K562 (cell line): ENCODE measurements at regions not wholly inside any gene's neighbourhood (a gene's known extent, or its start where the extent isn't known, plus 50 kb on each side); places are given as distances from the start of the nearest gene placed in this dataset.

Experiments used
- ATAC-seq: fragments of 200-7000 bp; cut with Tn5 transposase; 3 replicates; pipeline ENCODE4 v1.9.1; 2020; ENCODE audit warnings: moderate library complexity
- BruUV-seq: library from RNA; stranded (reverse); fragments of 400-500 nt; replicated peaks from 2 replicates; lab custom pipeline; 2021; lab: Mats Ljungman, UMichigan
- CTCF ChIA-PET: fragments of 300-600 bp; formaldehyde crosslinking; extraction: SDS; loops from one replicate; lab custom pipeline; 2021; ENCODE audit warnings: low intra/inter-chr PET ratio; lab: Yijun Ruan, JAX
- POLR2A ChIA-PET: fragments of 300-600, 350-650 bp; sonication (Branson Sonifier 250); formaldehyde crosslinking; extraction: SDS; loops from one replicate; lab custom pipeline; 2021; ENCODE audit warnings: antibody characterized with exemption, inconsistent platforms; lab: Yijun Ruan, JAX
- DNase-seq, 4 experiments: peaks; one replicate each; pipeline versions ENCODE4 v3.0.0 to v3.0.0-alpha.2; 2011 to 2018; ENCODE audit warnings: low spot score in 3 of 4, mixed read lengths in 3 of 4; ENCODE audit errors: extremely low read depth in 1 of 4
- FAIRE-seq: peaks from 2 replicates; lab custom pipeline; 2011; peaks lifted over from hg19 to GRCh38; lab: Jason Lieb, UNC
- H2AFZ ChIP-seq: 2 replicates; pipeline ENCODE4 v1.6.0; 2011; ENCODE audit warnings: low read depth, low read length, control low read depth, inconsistent platforms
- H3K27ac ChIP-seq: fragments of 200-600 bp; 3 replicates; pipeline ENCODE4 v1.8.0; 2011; ENCODE audit warnings: low read depth, mild to moderate bottlenecking, control low read depth, inconsistent platforms, low read length, moderate library complexity, mixed read lengths; ENCODE audit errors: extremely low read depth
- H3K27me3 ChIP-seq, 2 experiments: fragments of 300-600 bp in 1 of 2; 2 replicates in 1 of 2; 3 replicates in 1 of 2; pipeline versions ENCODE4 v1.6.0 to v1.8.0; 2011; ENCODE audit warnings: inconsistent platforms in 2 of 2, low read length in 2 of 2, mild to moderate bottlenecking in 1 of 2, mixed read lengths in 1 of 2, moderate library complexity in 1 of 2; ENCODE audit not compliant: control insufficient read depth in 2 of 2, insufficient read depth in 2 of 2
- H3K36me3 ChIP-seq: fragments of 300-600 bp; 3 replicates; pipeline ENCODE4 v1.8.0; 2011; ENCODE audit warnings: mild to moderate bottlenecking, low read length, inconsistent platforms; ENCODE audit not compliant: control insufficient read depth, insufficient read depth
- H3K4me1 ChIP-seq, 2 experiments: fragments of 200-600 bp in 1 of 2; replicated peaks in 1 of 2; 2 replicates in 1 of 2; 3 replicates in 1 of 2; pipeline versions ENCODE4 v1.5.1 to v1.8.0; 2011; ENCODE audit warnings: inconsistent platforms in 2 of 2, low read length in 2 of 2, mild to moderate bottlenecking in 1 of 2, mixed read lengths in 1 of 2, moderate library complexity in 1 of 2; ENCODE audit not compliant: control insufficient read depth in 2 of 2, insufficient read depth in 2 of 2
- H3K4me2 ChIP-seq: 2 replicates; pipeline ENCODE4 v1.6.1; 2011; ENCODE audit warnings: low read length, control low read depth, inconsistent platforms, mixed read lengths; ENCODE audit not compliant: insufficient read depth
- H3K4me3 ChIP-seq: fragments of 200-600 bp; sonication (generic), shearing (Covaris generic); 2 replicates; pipeline ENCODE4 v1.5.1; 2016; ENCODE audit warnings: control low read depth, inconsistent platforms
- H3K79me2 ChIP-seq: fragments of 200-600 bp; 3 replicates; pipeline ENCODE4 v1.8.0; 2011; ENCODE audit warnings: low read length, inconsistent platforms; ENCODE audit not compliant: control insufficient read depth, insufficient read depth
- H3K9ac ChIP-seq, 2 experiments: 2 replicates each; pipeline versions ENCODE4 v1.6.0 to v1.6.1; 2011; ENCODE audit warnings: low read depth in 2 of 2, low read length in 2 of 2, control low read depth in 1 of 2, inconsistent platforms in 1 of 2, mild to moderate bottlenecking in 1 of 2, mixed read lengths in 1 of 2; ENCODE audit not compliant: insufficient read depth in 1 of 2
- H3K9me1 ChIP-seq: one replicate; pipeline ENCODE4 v1.6.0; 2011; ENCODE audit warnings: inconsistent platforms, mild to moderate bottlenecking, low read length, moderate library complexity; ENCODE audit not compliant: control insufficient read depth, insufficient read depth
- H3K9me3 ChIP-seq: replicated peaks from 2 replicates; pipeline ENCODE4 v1.5.1; 2011; ENCODE audit warnings: low read depth, low read length, inconsistent platforms; ENCODE audit not compliant: control insufficient read depth, insufficient read depth
- H4K20me1 ChIP-seq: replicated peaks from 2 replicates; pipeline ENCODE4 v1.6.1; 2011; ENCODE audit warnings: low read length, inconsistent platforms, mixed read lengths; ENCODE audit not compliant: control insufficient read depth, insufficient read depth
- ARHGAP35 ChIP-seq: fragments of 450-650 bp; IDR thresholded peaks from 2 replicates; pipeline ENCODE4 v1.6.1; 2018; ENCODE audit not compliant: partially characterized antibody
- ATF4 ChIP-seq: fragments of 450-650 bp; formaldehyde crosslinking; IDR thresholded peaks from 2 replicates; pipeline ENCODE4 v1.4.0; 2022; ENCODE audit warnings: mild to moderate bottlenecking, moderate library complexity
- BACH1 ChIP-seq: fragments of 200-800 bp; sonication (Bioruptor generic); IDR thresholded peaks from 2 replicates; pipeline ENCODE4 v1.6.1; 2016; ENCODE audit warnings: missing genetic modification characterization, missing compliant biosample characterization
- EGR1 ChIP-seq: fragments of 450-650 bp; conservative IDR thresholded peaks from 2 replicates; pipeline ENCODE4 v1.6.1; 2017; ENCODE audit warnings: mild to moderate bottlenecking
- EP400 ChIP-seq: fragments of 450-650 bp; IDR thresholded peaks from 2 replicates; pipeline ENCODE4 v1.6.1; 2017; ENCODE audit warnings: antibody characterized with exemption, mild to moderate bottlenecking, moderate library complexity
- ETS2 ChIP-seq: IDR thresholded peaks from 2 replicates; pipeline ENCODE4 v1.6.1; 2016; ENCODE audit warnings: borderline replicate concordance, missing genetic modification characterization, mild to moderate bottlenecking, moderate library complexity, missing compliant biosample characterization; ENCODE audit not compliant: poor library complexity, severe bottlenecking
- EZH2 ChIP-seq: IDR thresholded peaks from 2 replicates; pipeline ENCODE4 v1.6.1; 2012; ENCODE audit warnings: low read depth, mild to moderate bottlenecking, inconsistent platforms, low read length, borderline replicate concordance
- GABPA ChIP-seq: fragments of 200-800 bp; sonication (Bioruptor generic); conservative IDR thresholded peaks from 2 replicates; pipeline ENCODE4 v1.6.1; 2016; ENCODE audit warnings: low read depth, missing genetic modification characterization, missing compliant biosample characterization
- PHTF2 ChIP-seq: fragments of 250-450 bp; sonication (Bioruptor Pico); IDR thresholded peaks from 2 replicates; pipeline ENCODE4 v1.5.0; 2021; ENCODE audit warnings: mild to moderate bottlenecking
- RFX1 ChIP-seq: fragments of 450-650 bp; IDR thresholded peaks from 2 replicates; pipeline ENCODE4 v1.6.1; 2016; ENCODE audit warnings: mild to moderate bottlenecking, moderate library complexity
- SMARCE1 ChIP-seq: fragments of 450-650 bp; IDR thresholded peaks from 2 replicates; pipeline ENCODE4 v1.7.1; 2016; ENCODE audit warnings: mild to moderate bottlenecking
- ZNF146 ChIP-seq: IDR thresholded peaks from one replicate; pipeline ENCODE4 v1.6.1; 2018; ENCODE audit warnings: missing compliant biosample characterization; ENCODE audit not compliant: unreplicated experiment
- ZNF639 ChIP-seq, 2 experiments: fragments of 200-800 bp in 1 of 2; sonication (Bioruptor generic) in 1 of 2; sonication (generic) in 1 of 2; formaldehyde crosslinking in 1 of 2; IDR thresholded peaks in 1 of 2; conservative IDR thresholded peaks in 1 of 2; 2 replicates each; pipeline versions ENCODE4 v1.5.0 to v1.6.1; 2016 to 2020; ENCODE audit warnings: missing compliant biosample characterization in 1 of 2, missing genetic modification characterization in 1 of 2, missing genetic modification reagents in 1 of 2
- ZNF717 ChIP-seq: fragments of 250-450 bp; sonication (Bioruptor Pico); IDR thresholded peaks from 2 replicates; pipeline ENCODE4 v1.5.0; 2021
- WGBS: fragments of 100-300 bp; shearing (Covaris generic); methylation state at CpG from one replicate; pipeline ENCODE4 v1.1.6; 2016; ENCODE audit warnings: low coverage, mixed read lengths; ENCODE audit not compliant: insufficient coverage; ENCODE audit errors: missing lambda C conversion rate; 5-methylcytosine and 5-hydroxymethylcytosine counted together
- in situ Hi-C: fragments of 300-500 bp; cut with MboI; formaldehyde crosslinking; loops from 4 replicates; pipeline ENCODE4 v1.15.0; 2018; ENCODE audit warnings: inconsistent platforms, mixed read lengths
- intact Hi-C: fragments of 100-400 bp; cut with micrococcal nuclease; formaldehyde crosslinking; loops from 2 replicates; pipeline ENCODE4 v1.14.2; 2022

GRCh38 chr6:6384520-6384919 is 64.1 kb upstream of the F13A1 start:
- FAIRE-seq (no peak), DNase-seq (no peak), ATAC-seq (no peak)
- in situ Hi-C loops, result no loop called here
- 1% methylated on average over 7 of the region's 7 CpGs for WGBS
- CTCF ChIA-PET, result no interaction called here
- Histone ChIP-seq H3K9me3 (no peaks in the 10 kb centered on the region), H3K4me3 (no peak overlapping the region), H3K9ac (no peak overlapping the region), H3K79me2 (no peaks in the 10 kb centered on the region), H2AFZ (no peak overlapping the region), H3K4me2 (no peak overlapping the region), H3K27me3 (no peaks in the 10 kb centered on the region), H4K20me1 (no peaks in the 10 kb centered on the region), H3K9me1 (no peaks in the 10 kb centered on the region), H3K4me1 (no peaks in the 10 kb centered on the region), H3K27ac (no peak overlapping the region), H3K36me3 (no peaks in the 10 kb centered on the region)
- intact Hi-C loops, result no loop called here
- TF ChIP-seq GABPA (tag) (no peak), ZNF639 (CRISPR knock-in tag; conservative IDR thresholded peaks at IDR 0.05 in 1 of 2, IDR thresholded peaks at IDR 0.05 in 1 of 2) (no peak), EP400 (no peak)
- POLR2A ChIA-PET, result interaction anchor here (1.2 kb wide), 1 partner anchor 13 kb away, joined by 3 read pairs; no protein-coding TSS in a partner anchor
- no TSS peak for BruUV-seq

GRCh38 chr6:6386010-6386409 is 65.5 kb upstream of the F13A1 start:
- H3K4me1 ChIP-seq, result no peaks in the 10 kb centered on the region
- ChIA-PET POLR2A (no interaction called here), CTCF (no interaction called here)
- DNase-seq (no peak), FAIRE-seq (no peak), ATAC-seq (no peak)
- H4K20me1 ChIP-seq, result no peaks in the 10 kb centered on the region
- H3K36me3 ChIP-seq, result no peaks in the 10 kb centered on the region
- no peaks in the 10 kb centered on the region for H3K9me3 ChIP-seq
- no peak overlapping the region for H3K4me3 ChIP-seq
- H3K9me1 ChIP-seq, result no peaks in the 10 kb centered on the region
- H3K9ac ChIP-seq, result no peak overlapping the region
- TF ChIP-seq ATF4 (CRISPR knock-in tag), result no peak
- no peak for TF ChIP-seq EGR1
- TF ChIP-seq ARHGAP35, result no peak
- no peak for TF ChIP-seq PHTF2 (CRISPR knock-in tag)
- no peak for TF ChIP-seq ZNF717 (CRISPR knock-in tag)
- TF ChIP-seq SMARCE1, result no peak
- TF ChIP-seq BACH1, result no peak
- no peak for TF ChIP-seq ETS2
- no peak for TF ChIP-seq RFX1
- TF ChIP-seq EZH2, result no peak
- TF ChIP-seq ZNF146 (CRISPR knock-in tag), result no peak
- H3K27ac ChIP-seq, result no peak overlapping the region
- no TSS peak for BruUV-seq
- H3K79me2 ChIP-seq, result no peaks in the 10 kb centered on the region
- H3K4me2 ChIP-seq, result no peak overlapping the region
- 2% methylated on average over 4 of the region's 4 CpGs for WGBS
- intact Hi-C loops (no loop called here), in situ Hi-C loops (no loop called here)
- no peak overlapping the region for H2AFZ ChIP-seq
- H3K27me3 ChIP-seq, result no peaks in the 10 kb centered on the region
